ENCODE measurements at regions not wholly inside any gene's neighbourhood (a gene's known extent, or its start where the extent isn't known, plus 50 kb on each side); places are given as distances from the start of the nearest gene placed in this dataset.

DNA sequence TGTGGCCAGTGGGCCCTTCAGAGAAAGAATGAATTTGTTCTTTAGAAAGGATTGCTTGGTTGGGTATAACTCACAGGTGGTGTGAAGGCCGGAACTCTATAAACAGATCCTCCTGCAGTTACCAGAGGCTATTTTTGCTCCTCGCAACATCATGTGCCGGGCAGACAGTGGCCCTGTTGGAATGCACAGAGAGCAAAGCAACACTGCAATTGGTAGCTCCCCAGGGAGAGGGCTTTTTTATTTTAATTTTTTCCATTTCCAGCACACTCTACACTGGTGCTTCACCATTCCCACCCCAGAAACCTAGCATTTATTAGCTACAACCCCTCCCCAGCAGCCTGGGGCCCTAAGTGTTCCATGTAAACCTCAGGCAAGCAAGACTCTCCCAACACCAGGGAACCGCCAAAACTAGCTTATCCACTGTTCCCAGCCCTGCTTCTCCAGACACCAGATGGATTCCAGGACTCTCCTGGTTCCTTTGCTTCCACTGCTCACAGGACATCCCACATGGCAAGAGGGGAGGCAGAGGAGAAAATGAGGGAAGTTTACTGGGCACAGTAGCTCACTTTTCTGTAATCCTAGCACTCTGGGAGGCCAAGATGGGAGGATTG lies 75.1 kb upstream of the TMEM164 start:
- no peak for TF ChIP-seq POLR2A (IDR thresholded peaks at IDR 0.05)
- TF ChIP-seq, protein P1, sequence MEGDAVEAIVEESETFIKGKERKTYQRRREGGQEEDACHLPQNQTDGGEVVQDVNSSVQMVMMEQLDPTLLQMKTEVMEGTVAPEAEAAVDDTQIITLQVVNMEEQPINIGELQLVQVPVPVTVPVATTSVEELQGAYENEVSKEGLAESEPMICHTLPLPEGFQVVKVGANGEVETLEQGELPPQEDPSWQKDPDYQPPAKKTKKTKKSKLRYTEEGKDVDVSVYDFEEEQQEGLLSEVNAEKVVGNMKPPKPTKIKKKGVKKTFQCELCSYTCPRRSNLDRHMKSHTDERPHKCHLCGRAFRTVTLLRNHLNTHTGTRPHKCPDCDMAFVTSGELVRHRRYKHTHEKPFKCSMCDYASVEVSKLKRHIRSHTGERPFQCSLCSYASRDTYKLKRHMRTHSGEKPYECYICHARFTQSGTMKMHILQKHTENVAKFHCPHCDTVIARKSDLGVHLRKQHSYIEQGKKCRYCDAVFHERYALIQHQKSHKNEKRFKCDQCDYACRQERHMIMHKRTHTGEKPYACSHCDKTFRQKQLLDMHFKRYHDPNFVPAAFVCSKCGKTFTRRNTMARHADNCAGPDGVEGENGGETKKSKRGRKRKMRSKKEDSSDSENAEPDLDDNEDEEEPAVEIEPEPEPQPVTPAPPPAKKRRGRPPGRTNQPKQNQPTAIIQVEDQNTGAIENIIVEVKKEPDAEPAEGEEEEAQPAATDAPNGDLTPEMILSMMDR (IDR thresholded peaks at IDR 0.05) = no peak
